22Rv1 (cell line): ENCODE measurements at regions not wholly inside any gene's neighbourhood (a gene's known extent, or its start where the extent isn't known, plus 50 kb on each side); places are given as distances from the start of the nearest gene placed in this dataset.

Experiments
- ZFX ChIP-seq: fragments of 450-650 bp; IDR thresholded peaks from 2 replicates; pipeline ENCODE4 v1.6.1; 2017; ENCODE audit warnings: antibody characterized with exemption, borderline replicate concordance
- TF ChIP-seq, protein P1 (sequence below): fragments of 450-650 bp; IDR thresholded peaks from 2 replicates; pipeline ENCODE4 v1.5.1; 2017; ENCODE audit warnings: mild to moderate bottlenecking

DNA sequence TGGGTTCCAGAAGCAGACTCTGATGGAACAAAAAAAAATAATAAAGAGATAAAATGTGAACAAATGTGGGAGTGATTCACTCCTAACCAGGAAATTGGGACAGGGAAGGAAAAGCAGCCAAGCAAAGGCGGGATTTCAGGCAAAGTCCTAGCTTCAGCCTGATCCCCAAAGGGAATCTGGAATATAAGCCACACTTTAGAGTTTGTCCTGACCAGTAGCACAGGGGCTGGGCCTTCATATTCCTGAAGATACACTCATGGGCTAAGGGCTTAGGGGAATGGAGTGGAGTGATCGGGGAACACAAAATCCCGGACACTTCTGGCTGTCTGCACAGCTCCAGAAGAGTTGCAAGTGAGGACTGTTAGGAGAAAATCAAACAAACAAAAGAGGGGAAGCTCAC is 135.0 kb upstream of the COL8A1 start:
- TF ChIP-seq, protein P1, sequence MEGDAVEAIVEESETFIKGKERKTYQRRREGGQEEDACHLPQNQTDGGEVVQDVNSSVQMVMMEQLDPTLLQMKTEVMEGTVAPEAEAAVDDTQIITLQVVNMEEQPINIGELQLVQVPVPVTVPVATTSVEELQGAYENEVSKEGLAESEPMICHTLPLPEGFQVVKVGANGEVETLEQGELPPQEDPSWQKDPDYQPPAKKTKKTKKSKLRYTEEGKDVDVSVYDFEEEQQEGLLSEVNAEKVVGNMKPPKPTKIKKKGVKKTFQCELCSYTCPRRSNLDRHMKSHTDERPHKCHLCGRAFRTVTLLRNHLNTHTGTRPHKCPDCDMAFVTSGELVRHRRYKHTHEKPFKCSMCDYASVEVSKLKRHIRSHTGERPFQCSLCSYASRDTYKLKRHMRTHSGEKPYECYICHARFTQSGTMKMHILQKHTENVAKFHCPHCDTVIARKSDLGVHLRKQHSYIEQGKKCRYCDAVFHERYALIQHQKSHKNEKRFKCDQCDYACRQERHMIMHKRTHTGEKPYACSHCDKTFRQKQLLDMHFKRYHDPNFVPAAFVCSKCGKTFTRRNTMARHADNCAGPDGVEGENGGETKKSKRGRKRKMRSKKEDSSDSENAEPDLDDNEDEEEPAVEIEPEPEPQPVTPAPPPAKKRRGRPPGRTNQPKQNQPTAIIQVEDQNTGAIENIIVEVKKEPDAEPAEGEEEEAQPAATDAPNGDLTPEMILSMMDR, result no peak
- no peak for TF ChIP-seq ZFX
